ENCODE measurements at regions not wholly inside any gene's neighbourhood (a gene's known extent, or its start where the extent isn't known, plus 50 kb on each side); places are given as distances from the start of the nearest gene placed in this dataset.
"Not testable (repeated sequence)": the region's sequence is repeated elsewhere in the genome, so short reads cannot be mapped to it uniquely, and the experiment has no call there.

DNA sequence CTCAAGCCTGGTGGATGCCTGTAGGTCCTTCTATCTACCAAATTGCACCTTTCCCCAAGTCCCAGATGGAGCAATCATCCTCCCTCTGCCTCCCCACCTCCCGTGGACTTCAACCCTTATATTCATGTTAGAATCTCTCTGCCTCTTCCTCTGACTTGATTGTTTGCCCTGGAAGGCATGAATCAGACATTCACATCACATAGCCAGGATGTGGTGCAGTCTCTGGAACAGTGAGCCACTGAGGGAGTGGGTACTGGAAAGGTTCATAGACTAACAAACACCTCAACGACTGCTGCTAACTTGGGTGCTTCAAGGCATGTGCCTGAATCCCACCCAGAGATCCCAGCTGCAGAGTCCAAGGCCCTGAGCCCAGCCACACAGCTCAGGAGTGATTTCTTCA, 494.0 kb downstream of the TNS3 start:
- no peak for DNase-seq

DNA sequence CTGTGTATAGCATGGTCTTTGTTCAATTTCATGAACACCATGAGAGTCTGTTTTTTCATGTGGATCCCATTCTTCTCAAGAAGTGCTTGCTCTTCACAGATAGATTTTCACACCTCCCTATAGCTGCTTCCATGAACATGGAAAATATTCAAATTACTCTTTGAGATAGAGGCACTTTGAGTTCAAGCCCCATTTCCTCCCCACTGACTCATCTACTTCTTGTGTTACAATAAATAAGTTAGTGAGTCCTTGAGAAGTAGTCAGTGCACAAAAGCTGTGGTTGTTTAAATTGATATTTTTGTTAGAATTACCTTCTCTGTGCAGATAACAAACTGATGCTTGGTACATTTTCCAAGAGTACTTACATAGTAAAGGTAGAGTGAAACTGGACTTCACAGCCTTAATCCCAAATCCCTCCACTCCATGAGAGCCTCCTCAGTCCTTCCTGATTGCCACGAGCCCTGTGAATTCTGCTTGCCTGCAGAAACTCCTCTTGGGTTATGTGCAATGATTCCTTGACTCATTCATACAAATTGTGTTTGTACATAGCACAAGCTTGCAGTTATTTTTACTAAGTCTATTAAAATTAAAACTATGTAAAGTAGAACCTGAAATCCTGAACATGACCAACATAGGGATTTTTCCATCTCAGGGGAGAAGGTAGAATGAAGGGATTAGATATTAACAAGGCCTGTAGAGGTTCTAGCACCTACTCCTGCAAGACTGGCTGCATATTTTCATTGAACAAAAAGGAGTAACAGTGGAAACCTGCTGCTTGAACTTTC, 496.2 kb downstream of the TNS3 start:
- DNase-seq: no peak

- no peak for DNase-seq
Observed at GRCh38 chr7:47083476-47084250, 498.2 kb downstream of the TNS3 start.

GRCh38 chr7:47080816-47081215, 501.1 kb downstream of the TNS3 start:
- DNase-seq: no peak

- DNase-seq: no peak
Observed at GRCh38 chr7:47078241-47078640, 503.7 kb downstream of the TNS3 start.

DNA sequence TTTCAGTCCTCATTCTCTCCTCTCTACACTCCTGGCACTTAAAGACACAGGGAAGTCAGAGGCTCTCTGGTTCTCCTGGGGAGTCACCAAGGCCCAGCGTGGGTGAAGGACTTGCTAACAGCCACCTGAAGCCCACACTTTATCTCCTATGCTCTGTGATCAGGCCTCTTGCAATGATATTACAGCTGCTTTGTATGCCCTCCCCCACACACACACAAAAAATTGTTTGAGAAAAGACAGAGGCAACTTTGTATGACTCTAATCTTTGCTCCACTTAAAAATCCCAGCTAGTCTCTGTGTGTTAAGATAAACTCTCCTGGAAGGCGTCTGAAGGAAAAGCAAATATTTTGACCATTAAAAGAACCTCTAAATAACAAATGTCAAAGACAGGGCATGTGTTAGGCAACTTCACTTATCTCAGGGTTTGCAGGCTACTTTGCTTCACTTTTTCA, 507.2 kb downstream of the TNS3 start:
- DNase-seq: no peak

DNA sequence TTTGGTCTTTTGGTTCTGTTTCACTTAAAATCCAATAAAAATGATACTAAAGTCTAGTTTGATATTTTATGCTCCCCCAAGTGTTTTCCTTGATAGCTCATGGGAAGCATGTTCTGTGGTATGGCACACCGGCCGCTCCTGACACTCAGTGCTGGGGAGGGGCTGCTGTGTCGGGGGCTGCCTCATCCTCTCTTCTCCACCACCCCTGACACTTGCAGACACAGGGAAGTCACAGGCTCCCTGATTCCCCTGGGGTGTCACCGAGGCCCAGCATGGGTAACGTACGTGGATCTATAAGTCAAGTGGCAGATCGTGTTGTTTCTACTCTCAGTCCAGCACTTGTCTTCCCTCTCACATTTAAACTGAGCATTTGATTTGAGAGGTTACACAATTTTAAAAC, 508.6 kb downstream of the TNS3 start:
- DNase-seq: no peak

- DNase-seq: no peak
Observed at GRCh38 chr7:47071866-47072265, 510.0 kb downstream of the TNS3 start.

DNA sequence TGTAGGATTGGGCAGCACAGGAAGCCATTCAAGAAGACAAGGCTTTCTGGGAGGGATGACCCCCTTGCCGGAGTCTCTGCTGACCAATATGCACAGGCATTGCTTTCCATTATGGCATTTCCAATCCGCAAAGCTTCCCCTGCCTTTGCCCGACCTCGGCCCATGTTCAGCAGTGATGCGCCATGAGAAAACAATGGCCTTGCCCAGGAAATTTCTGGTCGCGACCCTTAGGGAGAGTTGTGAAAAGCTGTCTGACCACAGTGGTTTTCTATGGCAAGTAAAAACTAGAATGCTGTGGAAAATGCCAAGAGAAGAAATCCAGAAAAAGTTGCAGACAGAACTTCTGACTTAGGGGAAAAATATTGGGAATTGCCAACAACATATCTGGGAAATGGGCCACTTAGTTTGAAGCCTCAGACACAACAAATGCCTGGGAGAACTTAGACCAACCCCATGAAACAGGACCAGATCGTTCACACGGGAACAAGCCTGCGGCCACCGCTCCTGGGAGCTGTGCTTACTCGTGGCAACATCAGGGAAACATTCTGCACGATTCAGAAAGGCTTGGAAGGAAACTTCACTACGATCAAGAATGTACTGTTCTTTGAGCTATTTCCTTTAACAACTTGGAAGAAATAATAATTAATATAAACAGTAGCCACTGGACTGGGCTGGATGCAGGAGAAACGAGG, 512.4 kb downstream of the TNS3 start:
- DNase-seq: no peak

GRCh38 chr7:47066976-47067614, 514.8 kb downstream of the TNS3 start:
- DNase-seq: no peak

DNA sequence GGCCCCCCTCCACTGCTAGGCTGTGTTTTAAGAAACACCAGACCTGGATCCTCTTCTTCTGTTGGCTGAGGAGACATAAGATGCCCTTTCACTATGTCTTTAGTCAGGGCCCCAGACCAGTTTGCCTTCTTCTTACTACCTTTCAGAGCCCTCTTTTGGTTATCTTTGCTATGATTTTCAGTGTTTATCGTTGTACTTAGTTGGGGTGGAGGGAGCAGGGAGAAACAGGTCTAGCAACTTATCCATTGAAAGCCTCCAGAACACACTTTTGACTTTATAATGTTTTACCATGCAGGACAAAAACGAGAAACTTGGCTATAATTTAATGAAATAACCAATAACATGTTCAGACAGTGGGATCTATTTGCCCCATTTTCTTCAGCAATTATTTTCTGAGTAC, 525.2 kb downstream of the TNS3 start:
- DNase-seq: no peak

DNA sequence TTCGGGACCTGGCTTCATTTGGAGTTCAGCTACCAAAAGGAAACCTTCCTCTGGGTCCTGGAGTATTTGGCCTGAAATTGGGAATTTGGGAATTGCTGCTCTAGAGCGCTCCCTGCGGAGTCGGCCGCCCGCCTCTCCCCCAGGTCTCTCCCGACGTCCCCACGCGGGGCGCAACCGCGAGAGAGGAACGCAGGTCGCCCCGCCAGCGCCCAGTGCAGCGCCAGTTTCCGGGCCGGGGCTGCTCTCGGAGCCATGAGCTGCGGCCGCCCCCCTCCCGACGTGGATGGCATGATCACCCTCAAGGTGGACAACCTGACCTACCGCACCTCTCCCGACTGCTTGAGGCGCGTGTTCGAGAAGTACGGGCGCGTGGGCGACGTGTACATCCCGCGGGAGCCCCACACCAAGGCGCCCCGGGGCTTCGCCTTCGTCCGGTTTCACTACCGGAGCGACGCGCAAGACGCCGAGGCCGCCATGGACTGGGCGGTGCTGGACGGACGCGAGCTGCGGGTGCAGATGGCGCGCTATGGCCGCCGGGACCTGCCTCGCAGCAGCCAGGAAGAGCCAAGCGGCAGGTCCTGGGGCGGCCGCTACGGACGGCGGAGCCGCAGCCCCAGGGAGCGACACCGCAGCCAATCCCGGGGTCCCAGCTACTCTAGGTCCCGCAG, 529.2 kb downstream of the TNS3 start:
- not testable (repeated sequence) for DNase-seq

- DNase-seq: no peak
Observed at GRCh38 chr7:47049234-47049774, 532.6 kb downstream of the TNS3 start.

DNA sequence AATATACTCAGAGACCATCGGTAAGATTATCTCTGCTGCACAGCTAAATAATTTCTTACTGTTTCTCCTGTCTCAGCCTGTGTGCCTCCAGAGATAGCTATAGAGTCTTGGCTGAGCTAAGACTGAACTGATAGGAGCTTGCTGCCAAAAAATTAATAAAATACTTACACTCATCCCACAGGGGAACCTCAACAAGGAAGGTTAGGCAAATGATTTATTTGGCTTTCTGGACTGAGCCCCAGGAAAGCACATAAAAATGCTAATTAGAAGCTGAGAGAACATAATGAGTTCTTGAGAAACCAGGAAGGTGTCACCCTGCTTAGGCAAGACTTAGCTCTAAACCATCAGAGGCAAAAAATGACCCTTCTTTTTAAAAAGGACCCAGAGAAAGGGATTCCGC, 534.5 kb downstream of the TNS3 start:
- no peak for DNase-seq

DNA sequence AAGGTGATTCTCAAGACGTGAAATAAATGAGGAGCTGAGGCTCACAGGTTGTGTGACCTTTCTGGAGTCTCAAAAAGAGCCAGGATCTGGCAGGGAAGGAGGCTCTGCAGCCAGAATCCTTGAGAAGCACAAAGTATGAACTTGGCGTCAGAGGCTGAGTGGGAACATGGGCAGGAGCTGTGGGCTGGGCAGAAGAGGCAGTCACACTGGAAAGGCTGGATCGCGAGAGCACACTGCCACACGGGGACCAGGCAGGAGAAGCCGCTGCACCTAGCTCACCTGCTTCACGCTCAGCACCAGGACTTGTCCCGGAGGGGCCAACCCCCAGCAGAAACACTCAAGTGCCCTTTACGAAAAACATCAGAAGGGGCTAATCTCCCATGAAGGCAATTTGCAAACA, 535.0 kb downstream of the TNS3 start:
- DNase-seq: no peak

GRCh38 chr7:47045207-47046051, 536.5 kb downstream of the TNS3 start:
- DNase-seq: no peak

GRCh38 chr7:47044625-47045024, 537.3 kb downstream of the TNS3 start:
- no peak for DNase-seq

- no peak for DNase-seq
Observed at GRCh38 chr7:47043304-47043703, 538.6 kb downstream of the TNS3 start.

DNA sequence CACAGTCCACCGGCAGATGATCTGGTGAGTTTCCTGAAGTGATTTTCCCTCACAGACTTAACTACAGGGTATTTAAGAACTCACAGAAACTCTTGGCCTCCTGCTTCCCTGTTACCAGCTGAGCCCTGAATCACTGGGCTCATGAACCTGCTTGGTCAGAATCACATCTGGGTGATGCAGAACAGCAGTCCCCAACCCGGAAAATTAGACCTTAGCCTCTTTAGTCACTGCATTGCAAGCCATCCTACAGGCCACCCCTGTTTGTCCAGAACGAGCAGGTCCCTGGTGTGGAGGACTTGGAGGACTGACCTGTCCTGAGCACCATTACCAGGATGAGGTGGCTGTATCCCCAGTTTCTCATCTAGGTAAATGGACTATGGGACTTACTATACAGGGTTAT, 539.2 kb downstream of the TNS3 start:
- no peak for DNase-seq

- no peak for DNase-seq
Observed at GRCh38 chr7:47040795-47041347, 541.0 kb downstream of the TNS3 start.

DNA sequence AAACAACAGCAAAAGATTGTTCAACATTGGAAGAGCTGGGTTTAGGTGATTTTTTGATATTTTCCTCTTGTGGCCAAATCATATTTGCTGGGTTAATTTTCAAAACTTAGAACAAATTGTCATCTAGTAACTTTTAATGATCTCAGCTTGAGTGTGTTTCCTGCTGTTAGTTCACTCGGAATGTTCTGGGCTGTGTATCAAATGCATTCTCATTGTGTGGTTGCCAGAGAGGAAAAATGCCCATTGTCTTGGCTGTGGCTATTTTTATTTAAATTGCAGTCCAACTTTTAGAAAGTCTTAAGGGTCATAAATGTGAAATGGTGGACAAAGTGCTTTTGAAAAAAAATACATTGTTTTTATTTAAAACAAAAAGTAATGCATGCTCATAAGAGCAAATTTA, 542.0 kb downstream of the TNS3 start:
- no peak for DNase-seq
